ENCODE measurements at regions not wholly inside any gene's neighbourhood (a gene's known extent, or its start where the extent isn't known, plus 50 kb on each side); places are given as distances from the start of the nearest gene placed in this dataset.

DNA sequence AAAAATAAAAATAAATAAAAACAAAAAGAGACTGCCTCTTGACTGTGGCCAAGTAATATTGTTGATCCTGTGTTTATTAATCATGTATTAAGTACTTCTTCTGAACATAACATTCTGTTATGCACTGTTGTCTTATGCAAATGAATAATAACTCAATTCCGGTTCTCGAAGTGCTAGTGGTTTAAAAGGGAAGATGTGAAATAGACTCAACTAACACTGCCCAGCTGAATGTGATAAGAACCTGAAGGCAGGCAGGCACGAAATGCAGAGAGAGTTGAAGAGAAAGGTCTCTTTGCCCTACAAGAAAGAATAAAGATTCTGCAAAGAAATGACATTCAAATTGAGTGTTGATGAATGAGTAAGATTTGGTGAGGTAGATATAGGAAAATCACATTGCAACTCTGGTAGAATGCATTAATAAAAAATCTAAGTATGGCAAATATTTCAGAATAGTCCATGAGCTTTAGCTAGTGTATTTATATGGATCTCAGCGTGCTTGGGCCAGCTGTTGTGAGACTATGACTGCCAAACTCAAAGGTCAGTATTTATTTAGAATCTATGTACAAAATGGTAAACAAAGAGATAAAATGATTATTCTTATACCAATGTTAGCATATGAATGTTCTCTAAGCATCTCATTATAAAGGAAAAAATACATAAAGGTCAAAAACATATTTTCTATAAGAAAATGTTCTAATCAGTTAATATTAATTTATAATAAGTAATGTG, 352.3 kb upstream of the CDH7 start:
- TF ChIP-seq, protein P1, sequence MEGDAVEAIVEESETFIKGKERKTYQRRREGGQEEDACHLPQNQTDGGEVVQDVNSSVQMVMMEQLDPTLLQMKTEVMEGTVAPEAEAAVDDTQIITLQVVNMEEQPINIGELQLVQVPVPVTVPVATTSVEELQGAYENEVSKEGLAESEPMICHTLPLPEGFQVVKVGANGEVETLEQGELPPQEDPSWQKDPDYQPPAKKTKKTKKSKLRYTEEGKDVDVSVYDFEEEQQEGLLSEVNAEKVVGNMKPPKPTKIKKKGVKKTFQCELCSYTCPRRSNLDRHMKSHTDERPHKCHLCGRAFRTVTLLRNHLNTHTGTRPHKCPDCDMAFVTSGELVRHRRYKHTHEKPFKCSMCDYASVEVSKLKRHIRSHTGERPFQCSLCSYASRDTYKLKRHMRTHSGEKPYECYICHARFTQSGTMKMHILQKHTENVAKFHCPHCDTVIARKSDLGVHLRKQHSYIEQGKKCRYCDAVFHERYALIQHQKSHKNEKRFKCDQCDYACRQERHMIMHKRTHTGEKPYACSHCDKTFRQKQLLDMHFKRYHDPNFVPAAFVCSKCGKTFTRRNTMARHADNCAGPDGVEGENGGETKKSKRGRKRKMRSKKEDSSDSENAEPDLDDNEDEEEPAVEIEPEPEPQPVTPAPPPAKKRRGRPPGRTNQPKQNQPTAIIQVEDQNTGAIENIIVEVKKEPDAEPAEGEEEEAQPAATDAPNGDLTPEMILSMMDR (conservative IDR thresholded peaks at IDR 0.05; ENCODE audit: low read depth, low read length) = no peak
- TF ChIP-seq EZH2phosphoT487 (IDR thresholded peaks at IDR 0.05; ENCODE audit: borderline replicate concordance, low read length) = no peak
- no peak for TF ChIP-seq EZH2 (IDR thresholded peaks at IDR 0.05; ENCODE audit: low read length, unreplicated experiment)

Measured in PC-3 (cell line).